ENCODE measurements at regions not wholly inside any gene's neighbourhood (a gene's known extent, or its start where the extent isn't known, plus 50 kb on each side); places are given as distances from the start of the nearest gene placed in this dataset.
A peak's percentile ranks its signal among the peaks of the same experiment; 100 is the strongest.

- ATAC-seq, result no peak
- intact Hi-C loops (cut with micrococcal nuclease), result no loop called here
- DNase-seq, result no peak
Observed at GRCh38 chr2:12331698-12332097, 385.0 kb upstream of the TRIB2 start.

- ATAC-seq, result no peak
- intact Hi-C loops (cut with micrococcal nuclease), result no loop called here
- DNase-seq, result no peak
Observed at GRCh38 chr2:12333293-12333692, 383.4 kb upstream of the TRIB2 start.

DNA sequence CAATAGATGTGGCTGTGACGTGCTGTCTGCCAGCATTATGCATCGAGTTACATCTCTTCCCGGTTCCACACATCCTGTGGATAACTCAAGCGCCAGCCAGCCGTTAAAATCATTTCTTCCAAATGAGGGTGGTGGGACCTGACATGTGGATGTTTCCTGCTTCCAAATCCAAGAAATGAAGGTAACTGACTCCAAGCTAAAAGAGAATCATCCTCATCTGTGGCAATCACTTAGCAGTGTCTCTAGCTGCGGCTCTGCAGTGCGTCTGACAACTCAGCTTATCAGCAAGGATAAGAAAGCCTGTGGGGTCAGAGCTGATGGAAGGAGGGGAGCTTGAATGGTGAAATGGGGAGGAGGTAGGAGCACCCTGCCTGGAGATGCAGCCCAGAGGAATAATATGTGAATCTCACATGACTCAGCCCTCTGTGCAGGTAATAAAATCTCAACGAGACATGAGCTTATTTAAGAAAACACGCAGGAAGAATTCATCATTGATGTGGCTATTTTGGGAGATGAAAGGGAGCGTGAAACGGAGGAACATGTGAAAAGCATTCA is 382.2 kb upstream of the TRIB2 start:
- ATAC-seq, result no peak
- DNase-seq, result no peak
- intact Hi-C loops (cut with micrococcal nuclease), result no loop called here

- intact Hi-C loops (cut with micrococcal nuclease), result no loop called here
- DNase-seq, result no peak
- no peak for ATAC-seq
Observed at GRCh38 chr2:12335131-12335530, 381.6 kb upstream of the TRIB2 start.

- intact Hi-C loops (cut with micrococcal nuclease), result no loop called here
- ATAC-seq (no peak), DNase-seq (no peak)
Observed at GRCh38 chr2:12335995-12336394, 380.7 kb upstream of the TRIB2 start.

- intact Hi-C loops (cut with micrococcal nuclease), result no loop called here
- ATAC-seq (no peak), DNase-seq (no peak)
Observed at GRCh38 chr2:12338946-12339697, 377.6 kb upstream of the TRIB2 start.

DNA sequence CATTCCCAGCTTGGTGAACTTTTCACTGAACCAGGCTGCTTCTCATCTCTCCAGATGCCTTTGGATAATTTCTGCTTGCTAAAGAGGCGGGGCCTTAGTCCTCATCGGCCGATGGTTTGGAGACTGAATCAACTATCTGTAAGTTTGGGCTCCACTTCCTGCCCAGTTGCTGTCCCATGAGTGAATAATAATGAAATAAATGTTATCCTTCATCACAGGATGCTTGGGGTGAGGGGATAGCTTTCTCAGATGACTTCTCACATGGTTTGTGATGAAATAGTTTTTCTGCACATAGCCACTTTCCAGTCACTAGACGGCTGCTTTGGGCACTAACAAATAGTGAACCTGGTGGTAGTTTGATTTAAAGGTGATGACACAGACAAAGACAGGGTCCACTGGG is 376.6 kb upstream of the TRIB2 start:
- DNase-seq (no peak), ATAC-seq (no peak)
- intact Hi-C loops (cut with micrococcal nuclease), result no loop called here

DNA sequence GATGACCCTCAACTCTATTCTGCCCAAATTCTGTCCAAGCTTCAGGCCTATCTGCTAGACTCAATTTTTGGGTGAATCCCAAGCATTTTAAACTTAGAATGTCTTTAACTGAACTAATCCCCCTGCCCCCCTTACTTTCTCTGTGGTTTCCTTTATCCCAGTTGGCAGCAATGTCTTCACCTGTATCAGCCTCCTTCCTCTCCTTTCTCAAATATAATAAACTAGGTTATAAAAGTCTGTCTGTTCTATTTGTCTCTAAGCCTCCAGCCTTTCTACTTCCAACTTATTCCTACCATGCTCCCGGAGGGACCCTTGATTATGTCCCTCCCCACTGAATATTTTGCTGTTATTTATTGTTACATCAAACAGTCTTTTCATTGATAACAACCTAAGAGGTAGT is 375.5 kb upstream of the TRIB2 start:
- DNase-seq, result no peak
- ATAC-seq, result no peak
- intact Hi-C loops (cut with micrococcal nuclease), result no loop called here

GRCh38 chr2:12341920-12342319 is 374.8 kb upstream of the TRIB2 start:
- DNase-seq (no peak), ATAC-seq (no peak)
- intact Hi-C loops (cut with micrococcal nuclease), result no loop called here

DNA sequence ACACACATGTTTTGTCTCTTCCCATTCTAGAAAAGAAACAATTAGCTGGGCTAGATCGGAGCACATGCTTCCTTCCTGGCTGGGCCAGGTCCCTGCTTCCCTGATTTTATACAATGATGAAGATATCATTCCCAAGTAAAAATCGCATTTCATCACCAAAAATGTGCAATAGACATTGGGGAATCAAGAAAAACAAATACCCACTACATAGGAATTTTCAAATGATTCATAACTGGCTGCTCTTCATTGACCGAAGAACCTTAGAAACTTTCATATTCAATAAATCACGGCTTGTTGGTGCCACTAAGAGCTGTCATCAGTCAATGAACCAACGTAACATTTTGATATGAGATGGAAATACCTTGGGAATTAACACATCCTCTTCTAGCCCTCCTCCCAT is 373.6 kb upstream of the TRIB2 start:
- no peak for ATAC-seq
- intact Hi-C loops (cut with micrococcal nuclease), result no loop called here
- no peak for DNase-seq

DNA sequence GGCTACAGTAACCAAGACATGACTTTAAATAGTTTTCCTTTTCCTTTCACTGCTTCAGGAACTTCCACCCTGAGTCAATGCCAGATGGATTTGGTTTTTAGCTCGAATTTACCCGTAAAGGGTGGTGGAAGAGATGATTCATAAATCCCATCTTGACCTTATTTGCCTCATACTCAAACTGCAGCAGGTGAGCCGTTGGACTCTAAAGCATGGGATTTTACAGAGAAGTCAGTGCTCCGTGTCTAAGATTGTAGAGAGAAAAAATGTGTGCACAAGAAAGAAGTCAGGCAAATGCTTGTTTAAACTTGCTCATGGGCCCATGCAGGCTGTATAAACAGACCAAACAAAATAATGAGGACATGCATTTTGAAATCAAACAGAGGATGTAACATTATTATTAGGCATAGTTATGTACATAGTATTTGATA is 369.7 kb upstream of the TRIB2 start:
- ATAC-seq (no peak), DNase-seq (no peak)
- intact Hi-C loops (cut with micrococcal nuclease), result no loop called here

- intact Hi-C loops (cut with micrococcal nuclease), result no loop called here
- DNase-seq, result no peak
- no peak for ATAC-seq
Observed at GRCh38 chr2:12348216-12348615, 368.5 kb upstream of the TRIB2 start.

GRCh38 chr2:12350821-12351220 is 365.9 kb upstream of the TRIB2 start:
- intact Hi-C loops (cut with micrococcal nuclease), result no loop called here
- DNase-seq, result no peak
- peak; percentile 35 for ATAC-seq

GRCh38 chr2:12352889-12353288 is 363.8 kb upstream of the TRIB2 start:
- DNase-seq (no peak), ATAC-seq (no peak)
- intact Hi-C loops (cut with micrococcal nuclease), result no loop called here

DNA sequence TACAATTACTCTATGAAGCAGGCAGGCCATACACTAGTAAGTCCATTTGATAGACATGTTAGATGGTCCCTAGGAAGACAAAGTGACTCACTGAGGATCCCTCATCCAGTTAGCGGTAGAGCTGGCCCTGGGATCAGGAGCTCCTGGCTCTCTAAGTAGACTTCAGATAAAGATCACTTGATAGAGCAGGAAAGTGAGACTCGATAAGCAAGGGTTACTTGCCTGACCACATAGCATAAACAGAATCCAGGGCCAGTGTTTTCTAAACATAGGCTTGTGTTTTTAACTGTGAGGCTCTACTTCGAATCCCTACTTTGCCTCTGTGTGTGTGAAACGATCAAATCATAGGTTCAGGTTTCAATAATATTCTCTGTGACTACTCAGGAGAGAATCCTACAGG is 355.2 kb upstream of the TRIB2 start:
- intact Hi-C loops (cut with micrococcal nuclease), result no loop called here
- no peak for DNase-seq
- ATAC-seq, result no peak

GRCh38 chr2:12363138-12363537 is 353.6 kb upstream of the TRIB2 start:
- no peak for ATAC-seq
- intact Hi-C loops (cut with micrococcal nuclease), result no loop called here
- DNase-seq, result no peak

DNA sequence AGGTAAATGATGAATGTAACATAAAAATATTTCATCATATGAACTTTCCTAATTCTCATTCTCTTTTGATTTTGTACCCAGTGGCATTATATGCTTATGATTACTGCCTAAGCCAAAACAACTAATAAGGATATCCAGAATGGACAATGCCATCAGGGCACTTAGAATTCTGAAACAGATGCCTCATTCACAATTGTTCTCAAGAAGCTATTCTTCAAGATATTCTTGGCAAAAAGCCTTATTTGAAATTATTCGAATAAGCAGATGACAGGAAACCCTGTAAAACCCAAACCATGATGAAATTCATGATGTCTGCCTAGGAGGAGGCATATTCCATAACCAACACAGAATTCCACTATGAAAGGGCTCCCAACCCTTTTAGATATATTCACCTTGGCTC is 353.2 kb upstream of the TRIB2 start:
- intact Hi-C loops (cut with micrococcal nuclease), result no loop called here
- no peak for DNase-seq
- ATAC-seq, result no peak

DNA sequence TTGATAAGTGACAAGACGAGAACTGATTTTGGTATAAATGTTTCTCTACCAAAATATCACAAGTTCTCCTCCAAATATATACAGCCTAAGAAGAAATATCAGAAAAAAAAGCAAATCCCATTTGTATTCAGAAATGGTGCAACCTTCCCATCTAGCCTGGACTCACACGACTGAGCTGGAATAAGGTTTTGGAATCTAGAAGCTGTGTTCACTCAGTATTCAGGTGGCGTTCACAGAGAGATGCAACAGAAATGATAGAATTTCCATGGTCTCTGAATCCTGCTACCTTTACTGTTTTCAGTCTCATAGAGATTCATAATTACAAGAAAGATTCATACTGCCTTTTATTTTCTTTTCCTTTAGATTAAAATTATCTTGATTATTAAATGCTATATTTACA is 347.2 kb upstream of the TRIB2 start:
- ATAC-seq, result no peak
- intact Hi-C loops (cut with micrococcal nuclease), result no loop called here
- DNase-seq, result no peak

- no peak for DNase-seq
- intact Hi-C loops (cut with micrococcal nuclease), result no loop called here
- ATAC-seq, result no peak
Observed at GRCh38 chr2:12376025-12376424, 340.7 kb upstream of the TRIB2 start.

DNA sequence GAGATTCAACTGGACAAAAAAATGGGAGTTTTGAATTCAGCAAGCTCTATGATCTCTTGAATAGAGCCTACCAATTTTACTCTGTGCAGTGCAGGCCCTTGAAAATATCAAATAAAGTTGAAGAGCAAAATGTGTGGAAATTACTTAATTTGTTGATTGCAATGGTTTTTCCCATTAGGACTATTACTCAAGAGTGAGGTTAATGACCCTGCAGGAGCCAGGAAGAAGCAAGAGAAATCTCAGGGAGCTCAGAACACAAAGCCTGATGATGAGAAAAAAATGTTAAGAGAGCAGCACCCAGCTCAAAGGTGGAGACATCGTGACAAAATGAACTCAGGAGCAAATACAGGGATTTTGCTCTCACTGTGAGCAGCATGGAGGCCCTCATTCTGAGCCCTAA is 337.6 kb upstream of the TRIB2 start:
- intact Hi-C loops (cut with micrococcal nuclease), result no loop called here
- ATAC-seq, result no peak
- no peak for DNase-seq

GRCh38 chr2:12381543-12382325 is 335.0 kb upstream of the TRIB2 start:
- DNase-seq, result no peak
- ATAC-seq, result no peak
- intact Hi-C loops (cut with micrococcal nuclease), result no loop called here

All from left ventricle myocardium superior (tissue), 1 donor.